Neural crest cell (in vitro differentiated cells): ENCODE measurements at regions not wholly inside any gene's neighbourhood (a gene's known extent, or its start where the extent isn't known, plus 50 kb on each side); places are given as distances from the start of the nearest gene placed in this dataset.

Experiments
- DNase-seq: peaks from one replicate; pipeline ENCODE4 v3.0.0; 2021; ENCODE audit warnings: low read depth, mixed read lengths, low spot score
- H3K27ac Mint-ChIP-seq: one replicate; pipeline ENCODE4 v1.8.0; 2021; ENCODE audit warnings: mild to moderate bottlenecking, mixed read lengths; ENCODE audit not compliant: unreplicated experiment
- H3K27me3 Mint-ChIP-seq: 2 replicates; pipeline ENCODE4 v1.8.0; 2021; ENCODE audit warnings: low read depth, mild to moderate bottlenecking, mixed read lengths
- H3K36me3 Mint-ChIP-seq: 2 replicates; pipeline ENCODE4 v1.8.0; 2021; ENCODE audit warnings: low read depth, mild to moderate bottlenecking, mixed read lengths
- H3K4me1 Mint-ChIP-seq: 2 replicates; pipeline ENCODE4 v1.8.0; 2021; ENCODE audit warnings: mixed read lengths
- H3K4me3 Mint-ChIP-seq: one replicate; pipeline ENCODE4 v1.8.0; 2021; ENCODE audit warnings: mild to moderate bottlenecking, mixed read lengths
- H3K9me3 Mint-ChIP-seq: 2 replicates; pipeline ENCODE4 v1.8.0; 2021; ENCODE audit warnings: mixed read lengths
- CTCF ChIP-seq: fragments of 200-600 bp; sonication (generic); conservative IDR thresholded peaks from 2 replicates; pipeline ENCODE4 v1.5.0; 2021; ENCODE audit warnings: antibody characterized with exemption, mild to moderate bottlenecking

GRCh38 chr11:92505689-92506088 lies 281.1 kb downstream of the FAT3 start:
- Mint-ChIP-seq H3K4me3 (no peak overlapping the region), H3K4me1 (peaks cover 32% of the 10 kb centered on the region), H3K27ac (no peak overlapping the region), H3K9me3 (no peaks in the 10 kb centered on the region), H3K27me3 (no peaks in the 10 kb centered on the region), H3K36me3 (no peaks in the 10 kb centered on the region)
- TF ChIP-seq CTCF = no peak
- no peak for DNase-seq

GRCh38 chr11:92506809-92507336 lies 282.3 kb downstream of the FAT3 start:
- DNase-seq = no peak
- H3K4me3 Mint-ChIP-seq = no peak overlapping the region
- no peak for TF ChIP-seq CTCF
- no peaks in the 10 kb centered on the region for H3K36me3 Mint-ChIP-seq
- no peaks in the 10 kb centered on the region for H3K27me3 Mint-ChIP-seq
- H3K27ac Mint-ChIP-seq = no peak overlapping the region
- H3K4me1 Mint-ChIP-seq = peaks cover 38% of the 10 kb centered on the region
- no peaks in the 10 kb centered on the region for H3K9me3 Mint-ChIP-seq

- TF ChIP-seq CTCF = no peak
- no peaks in the 10 kb centered on the region for H3K27me3 Mint-ChIP-seq
- H3K27ac Mint-ChIP-seq = no peak overlapping the region
- no peak for DNase-seq
- H3K4me3 Mint-ChIP-seq = no peak overlapping the region
- H3K4me1 Mint-ChIP-seq = peaks cover 53% of the 10 kb centered on the region
- no peaks in the 10 kb centered on the region for H3K36me3 Mint-ChIP-seq
- peaks cover under 1% of the 10 kb centered on the region for H3K9me3 Mint-ChIP-seq
Observed at GRCh38 chr11:92510591-92510990, 286.0 kb downstream of the FAT3 start.

- Mint-ChIP-seq H3K4me3 (no peak overlapping the region), H3K36me3 (peaks cover 2% of the 10 kb centered on the region), H3K9me3 (peaks cover 5% of the 10 kb centered on the region), H3K27me3 (no peaks in the 10 kb centered on the region), H3K27ac (no peak overlapping the region), H3K4me1 (peaks cover 45% of the 10 kb centered on the region)
- DNase-seq = no peak
- no peak for TF ChIP-seq CTCF
Observed at GRCh38 chr11:92511522-92512203, 287.0 kb downstream of the FAT3 start.

- Mint-ChIP-seq H3K36me3 (peaks cover 4% of the 10 kb centered on the region), H3K27me3 (no peaks in the 10 kb centered on the region), H3K9me3 (peaks cover 6% of the 10 kb centered on the region), H3K4me3 (no peak overlapping the region), H3K27ac (no peak overlapping the region), H3K4me1 (peaks cover 40% of the 10 kb centered on the region)
- TF ChIP-seq CTCF = no peak
- no peak for DNase-seq
Observed at GRCh38 chr11:92512204-92512569, 287.6 kb downstream of the FAT3 start.
